Hypothalamus (tissue), 51 donors: ENCODE measurements at regions not wholly inside any gene's neighbourhood (a gene's known extent, or its start where the extent isn't known, plus 50 kb on each side); places are given as distances from the start of the nearest gene placed in this dataset.
A peak's percentile ranks its signal among the peaks of the same experiment; 100 is the strongest.

Experiments
- DNase-seq, 51 donors: peaks; one replicate each; lab custom pipeline; 2025; lab: John Stamatoyannopoulos, UW

GRCh38 chr3:54071601-54072000 lies 50.8 kb upstream of the CACNA2D3 start:
- no peak for DNase-seq

GRCh38 chr3:54069961-54070360 lies 52.4 kb upstream of the CACNA2D3 start:
- no peak for DNase-seq

DNA sequence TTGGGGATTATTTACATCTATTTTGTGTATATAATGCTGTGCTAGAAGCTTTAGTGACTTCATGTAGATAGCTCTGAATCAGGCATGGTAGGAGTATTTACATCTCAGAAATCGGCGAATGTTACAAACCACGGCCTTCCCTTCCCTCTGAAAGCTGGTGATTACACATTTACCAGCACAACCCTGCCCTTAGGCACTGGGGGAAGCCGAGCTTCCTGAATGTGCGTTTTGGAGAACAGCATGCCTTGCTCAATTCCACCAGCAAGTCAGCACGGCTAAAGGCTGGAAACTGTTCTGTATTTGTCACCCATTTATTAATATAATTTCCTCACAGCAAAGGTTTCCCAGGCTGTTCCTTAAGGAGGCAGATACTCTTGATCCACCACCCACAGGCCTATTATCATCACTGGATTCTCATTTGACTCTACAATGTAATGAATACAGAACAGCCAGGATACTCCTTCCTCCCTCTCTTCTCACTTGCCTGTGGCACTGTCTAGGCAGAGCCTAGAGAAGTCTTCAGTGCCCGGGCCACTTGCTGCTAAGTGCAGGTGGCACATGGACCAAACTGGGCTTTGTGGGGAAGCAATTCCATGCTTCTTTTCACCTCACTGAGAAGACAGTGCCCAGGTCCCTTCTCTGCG lies 55.2 kb upstream of the CACNA2D3 start:
- DNase-seq: peak in 1 of 51 donors; percentile 2

DNA sequence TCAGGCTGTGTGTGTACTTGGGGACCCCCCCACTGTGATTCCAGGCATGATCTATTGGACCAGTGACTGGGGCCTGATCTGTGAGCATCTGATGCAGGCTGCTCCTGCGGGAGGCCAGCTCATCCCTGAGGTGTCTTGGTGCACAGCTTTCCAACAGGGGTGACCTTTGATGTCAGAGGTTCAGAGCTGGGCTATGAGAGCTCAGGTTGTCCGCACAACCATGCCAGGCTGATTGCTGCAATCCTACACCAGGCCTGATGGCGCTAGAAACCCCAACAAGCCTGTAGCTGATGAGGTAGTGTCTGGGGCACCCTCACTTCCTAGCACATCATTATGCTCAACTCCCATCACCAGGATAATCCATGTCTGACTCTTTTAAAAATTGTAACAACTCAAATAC lies 56.1 kb upstream of the CACNA2D3 start:
- DNase-seq: no peak

GRCh38 chr3:54065586-54065985 lies 56.8 kb upstream of the CACNA2D3 start:
- DNase-seq: no peak

GRCh38 chr3:54065140-54065539 lies 57.2 kb upstream of the CACNA2D3 start:
- no peak for DNase-seq

GRCh38 chr3:54064486-54064885 lies 57.9 kb upstream of the CACNA2D3 start:
- no peak for DNase-seq

DNA sequence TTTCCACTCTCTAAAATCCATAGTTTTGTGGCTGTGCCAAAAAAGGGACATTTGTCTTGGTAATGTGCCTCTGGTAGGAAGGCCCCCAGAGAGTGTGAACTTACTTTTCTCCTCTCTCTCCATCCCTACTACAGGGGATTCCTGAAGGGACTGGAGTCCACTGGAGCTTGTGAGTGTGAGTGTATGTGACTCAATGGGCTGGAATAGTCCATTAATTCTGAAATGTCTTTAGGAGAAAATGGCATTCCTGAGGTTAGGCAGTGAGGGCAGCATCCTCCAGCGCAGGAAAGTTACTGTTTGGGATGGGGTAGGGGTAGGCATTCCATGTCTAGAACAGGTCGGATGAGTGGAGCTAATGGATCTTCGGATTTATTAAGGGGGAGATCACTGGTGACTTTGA lies 59.8 kb upstream of the CACNA2D3 start:
- no peak for DNase-seq

GRCh38 chr3:54056521-54056920 lies 65.8 kb upstream of the CACNA2D3 start:
- no peak for DNase-seq

DNA sequence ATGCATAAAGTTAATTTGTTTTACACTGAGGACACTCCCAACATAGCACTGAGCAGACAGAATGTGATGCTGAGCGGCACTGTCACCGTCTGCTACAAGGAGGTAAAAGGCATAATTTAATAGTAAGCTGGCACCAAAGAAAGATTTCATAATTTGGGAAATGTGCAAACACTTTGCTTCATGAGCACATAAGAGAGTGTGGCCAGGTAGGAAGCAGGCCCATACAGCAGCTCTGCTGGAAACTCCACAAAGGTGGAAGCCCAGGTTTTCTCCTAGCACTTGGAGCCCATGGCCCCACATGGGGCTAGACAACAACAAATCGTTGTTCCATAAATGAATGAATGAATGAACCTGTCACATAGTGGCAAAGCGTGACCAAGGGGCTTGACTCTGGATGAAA lies 68.5 kb upstream of the CACNA2D3 start:
- DNase-seq: no peak

DNA sequence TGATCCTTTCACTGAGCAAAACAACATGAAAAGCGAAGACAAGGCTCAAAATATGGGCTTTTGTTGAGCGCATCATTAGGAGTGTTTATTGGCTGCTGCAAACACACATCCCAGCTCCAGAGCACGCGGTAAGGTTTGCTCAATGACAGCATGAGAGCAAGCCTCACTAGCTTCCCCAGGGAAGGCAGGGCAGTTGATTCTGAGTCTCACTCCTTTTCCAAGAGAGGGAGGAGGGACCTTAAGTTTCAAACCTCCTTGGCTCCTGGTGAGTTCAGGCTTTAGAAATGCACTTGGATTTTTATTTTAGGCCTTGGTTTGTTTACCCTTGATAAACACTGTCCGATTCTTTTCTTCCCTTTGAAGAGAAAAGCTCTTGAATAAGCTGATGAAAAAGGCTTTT lies 69.1 kb upstream of the CACNA2D3 start:
- DNase-seq: peak in 2 of 51 donors; percentile 1 to 2

DNA sequence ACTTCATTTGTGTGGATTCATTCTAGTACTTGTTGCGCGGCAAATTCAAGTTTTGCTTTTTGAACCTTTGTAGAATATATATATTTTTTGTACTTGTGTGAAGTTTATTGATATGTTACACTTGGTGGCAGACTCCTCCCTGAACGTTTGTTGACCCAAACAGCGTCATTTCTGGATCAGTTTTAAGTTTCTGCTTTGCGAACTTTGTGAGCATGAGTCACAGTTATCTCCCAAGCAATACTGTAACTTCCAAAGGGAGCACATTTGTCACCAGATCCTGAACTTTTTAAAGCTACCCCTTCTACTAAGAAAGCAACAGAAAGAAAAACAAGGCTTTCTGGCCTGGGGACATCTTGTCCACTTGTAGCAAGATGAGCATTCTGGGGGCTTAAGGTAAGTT lies 74.8 kb upstream of the CACNA2D3 start:
- DNase-seq: no peak

DNA sequence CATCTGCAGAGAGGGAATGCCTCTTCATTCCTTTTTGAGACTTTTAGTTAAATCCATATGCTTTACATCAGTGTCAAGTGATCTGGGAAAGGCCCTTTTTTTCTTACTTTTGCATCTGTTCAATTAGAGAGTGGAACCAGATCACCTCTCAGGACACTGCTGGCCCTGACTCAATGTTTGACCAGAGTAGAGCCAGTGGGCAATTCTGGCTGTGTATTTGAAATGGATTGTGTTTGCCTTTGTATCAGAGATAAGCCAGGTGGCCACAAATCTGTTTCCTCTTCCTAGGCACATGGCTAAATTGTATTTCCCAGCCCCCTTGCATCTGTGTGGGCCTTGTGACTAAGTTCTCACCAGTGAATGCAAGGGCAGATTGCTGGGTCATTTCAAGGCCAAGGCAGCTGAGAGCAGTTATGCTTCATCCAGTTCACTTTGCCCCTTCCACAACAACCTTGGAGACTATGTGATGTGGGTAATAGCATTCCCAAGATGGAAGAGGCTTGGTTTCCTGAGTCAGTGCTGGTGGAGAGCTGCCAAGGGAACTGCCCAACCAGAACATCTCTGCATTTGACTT lies 75.6 kb upstream of the CACNA2D3 start:
- no peak for DNase-seq

- no peak for DNase-seq
Observed at GRCh38 chr3:54045061-54045815, 77.1 kb upstream of the CACNA2D3 start.

- DNase-seq: no peak
Observed at GRCh38 chr3:54042259-54042823, 80.0 kb upstream of the CACNA2D3 start.

GRCh38 chr3:54040476-54040875 lies 81.9 kb upstream of the CACNA2D3 start:
- DNase-seq: no peak

DNA sequence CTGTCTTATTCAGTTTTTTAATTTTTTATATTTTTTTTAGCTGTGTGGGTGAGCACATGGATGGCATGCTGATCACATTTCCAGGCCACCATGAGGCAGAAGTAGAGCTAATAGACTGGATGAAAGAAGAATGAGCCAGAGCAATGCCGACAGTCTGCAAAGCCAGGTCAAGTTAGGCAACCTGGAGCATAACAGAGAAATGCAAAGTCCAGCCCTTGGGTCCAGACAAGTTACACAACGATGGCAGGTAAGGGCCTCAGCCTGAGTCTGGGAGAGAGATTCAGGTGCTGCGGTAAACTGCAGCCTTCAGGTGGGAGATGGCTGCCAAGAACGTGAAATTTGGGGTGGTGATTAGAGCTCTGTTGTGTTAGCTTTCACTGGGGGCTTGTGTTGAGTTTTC lies 84.0 kb upstream of the CACNA2D3 start:
- no peak for DNase-seq

DNA sequence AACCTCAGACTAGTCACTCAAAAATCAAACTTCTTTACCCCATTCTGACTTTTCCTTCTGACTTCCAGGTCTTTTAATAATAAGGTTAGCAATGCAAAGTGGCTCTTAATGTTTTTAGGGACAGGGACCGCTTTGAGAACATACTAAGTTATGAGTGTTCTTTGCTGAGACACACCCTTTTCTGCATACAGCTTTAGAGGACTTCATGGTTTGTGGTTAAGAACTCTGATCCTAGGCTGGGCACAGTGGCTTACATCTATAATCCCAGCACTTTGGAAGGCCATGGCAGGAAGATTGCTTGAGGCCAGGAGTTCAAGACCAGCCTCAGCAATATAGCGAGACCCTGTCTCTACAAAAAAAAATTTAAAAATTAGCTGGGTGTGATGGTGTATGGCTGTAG lies 85.8 kb upstream of the CACNA2D3 start:
- DNase-seq: no peak

DNA sequence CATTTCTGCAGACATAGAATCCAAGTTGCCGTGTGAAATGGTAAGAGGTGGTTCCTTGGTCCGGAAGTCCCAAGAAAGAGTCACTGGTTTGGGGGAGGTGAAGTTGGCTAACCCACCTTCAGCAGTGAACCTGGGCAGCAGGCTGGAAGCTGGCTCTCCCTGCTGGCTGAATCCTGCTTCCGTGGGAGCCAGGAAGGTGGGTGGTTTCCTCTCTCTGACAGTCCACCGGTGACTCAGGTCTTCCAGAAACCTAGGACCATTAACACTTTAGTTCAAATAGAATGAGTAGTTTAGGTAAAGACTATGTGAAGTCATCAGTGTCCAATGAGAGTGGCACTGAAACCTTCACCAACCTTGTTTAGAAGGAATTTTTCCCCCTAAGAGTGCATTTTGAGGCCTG lies 87.4 kb upstream of the CACNA2D3 start:
- peak in 1 of 51 donors; percentile 37 for DNase-seq

DNA sequence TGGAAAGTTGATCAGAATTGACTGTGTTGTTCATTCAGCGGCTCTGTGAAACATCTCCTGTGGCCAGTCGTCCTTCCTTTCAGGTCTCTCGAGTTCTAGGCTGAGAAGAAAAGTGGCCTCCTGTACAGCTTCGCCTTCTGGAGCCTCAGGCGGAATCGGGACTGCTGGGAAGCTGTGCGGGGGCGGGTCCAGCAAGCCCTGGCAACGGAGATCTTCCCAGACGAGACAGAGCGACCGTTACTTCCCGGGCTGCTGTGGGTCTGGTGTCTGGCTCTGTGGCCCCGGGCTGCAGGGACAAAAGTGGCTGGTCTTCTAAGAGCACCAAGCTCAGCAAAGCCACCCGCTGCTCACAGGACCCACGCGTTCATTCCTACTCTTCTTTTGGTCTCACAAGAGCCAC lies 88.6 kb upstream of the CACNA2D3 start:
- no peak for DNase-seq

DNA sequence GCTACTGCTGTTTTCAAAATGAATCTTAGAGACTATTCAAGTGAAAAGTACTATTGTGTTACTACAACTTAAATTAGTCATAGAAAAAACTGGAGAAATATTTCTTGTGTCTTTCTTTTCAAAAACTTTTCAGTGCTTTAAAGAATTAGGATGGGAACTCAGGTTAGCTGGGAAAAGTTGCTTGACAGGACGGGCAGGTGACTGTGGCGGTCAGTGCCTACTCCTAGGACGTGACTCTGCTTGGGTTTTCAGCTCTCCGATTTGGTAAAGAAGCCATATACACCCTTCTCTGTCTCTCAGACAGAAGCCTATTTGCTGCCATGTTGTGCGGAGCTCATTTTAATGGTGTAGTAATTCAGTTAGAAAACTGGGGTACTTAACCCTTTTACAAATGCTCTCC lies 89.8 kb upstream of the CACNA2D3 start:
- no peak for DNase-seq

DNA sequence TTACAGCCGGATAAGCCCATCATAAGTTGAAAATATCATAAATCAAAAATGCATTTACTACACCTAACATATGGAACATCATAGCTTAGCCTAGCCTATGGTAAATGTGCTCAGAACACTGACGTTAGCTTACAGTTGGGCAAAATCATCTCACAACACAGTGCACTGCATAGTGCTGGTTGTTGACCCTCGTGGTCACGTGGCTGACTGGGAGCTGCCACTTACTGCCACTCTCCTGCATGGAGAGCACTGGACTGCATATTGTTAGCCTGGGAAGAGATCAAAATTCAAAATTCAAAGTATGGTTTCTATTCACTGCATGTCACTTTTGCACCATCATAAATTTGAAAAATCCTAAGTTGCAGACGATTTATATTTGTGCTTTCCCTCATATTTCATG lies 94.0 kb upstream of the CACNA2D3 start:
- DNase-seq: no peak
